H9 (cell line): ENCODE measurements at regions not wholly inside any gene's neighbourhood (a gene's known extent, or its start where the extent isn't known, plus 50 kb on each side); places are given as distances from the start of the nearest gene placed in this dataset.

ENCODE experiments used
- DNase-seq: peaks from one replicate; pipeline ENCODE4 v3.0.0-alpha.2; 2017
- H2AFZ ChIP-seq: one replicate; pipeline ENCODE4 v1.6.1; 2013; ENCODE audit warnings: mild to moderate bottlenecking, low read length, control low read depth, moderate library complexity
- H2AK5ac ChIP-seq: 2 replicates; pipeline ENCODE4 v1.6.1; 2013; ENCODE audit warnings: low read length, control low read depth, mixed read lengths; ENCODE audit not compliant: insufficient read length
- H2BK120ac ChIP-seq: one replicate; pipeline ENCODE4 v1.6.1; 2013; ENCODE audit warnings: low read depth, mild to moderate bottlenecking, low read length, control low read depth, inconsistent platforms; ENCODE audit not compliant: poor library complexity, severe bottlenecking
- H2BK12ac ChIP-seq: 2 replicates; pipeline ENCODE4 v1.6.1; 2013; ENCODE audit warnings: low read length, control low read depth, mixed read lengths, low read depth; ENCODE audit not compliant: insufficient read length
- H2BK15ac ChIP-seq: 2 replicates; pipeline ENCODE4 v1.6.1; 2013; ENCODE audit warnings: low read depth, low read length, control low read depth
- H2BK20ac ChIP-seq: one replicate; pipeline ENCODE4 v1.6.1; 2013; ENCODE audit warnings: low read depth, mild to moderate bottlenecking, low read length, control low read depth, inconsistent platforms; ENCODE audit not compliant: poor library complexity, severe bottlenecking
- H2BK5ac ChIP-seq: 2 replicates; pipeline ENCODE4 v1.6.1; 2013; ENCODE audit warnings: low read length, control low read depth, mixed read lengths; ENCODE audit not compliant: insufficient read length
- H3K14ac ChIP-seq: 2 replicates; pipeline ENCODE4 v1.6.1; 2013; ENCODE audit warnings: low read length, control low read depth; ENCODE audit not compliant: insufficient read depth
- H3K18ac ChIP-seq: 2 replicates; pipeline ENCODE4 v1.6.1; 2013; ENCODE audit warnings: low read depth, mild to moderate bottlenecking, mixed read lengths, low read length, control low read depth; ENCODE audit not compliant: insufficient read length
- H3K23ac ChIP-seq: 2 replicates; pipeline ENCODE4 v1.6.1; 2013; ENCODE audit warnings: low read length, control low read depth, mixed read lengths, low read depth; ENCODE audit not compliant: insufficient read length
- H3K23me2 ChIP-seq: 2 replicates; pipeline ENCODE4 v1.6.1; 2013; ENCODE audit warnings: low read depth, mild to moderate bottlenecking, mixed read lengths, low read length, control low read depth; ENCODE audit not compliant: insufficient read length, poor library complexity, severe bottlenecking
- H3K27ac ChIP-seq: 2 replicates; pipeline ENCODE4 v1.5.1; 2013; ENCODE audit warnings: low read length, control low read depth, mixed read lengths, low read depth; ENCODE audit not compliant: insufficient read length
- H3K27me3 ChIP-seq: 2 replicates; pipeline ENCODE4 v1.6.1; 2013; ENCODE audit warnings: low read length, control low read depth, inconsistent platforms; ENCODE audit not compliant: insufficient read depth
- H3K4ac ChIP-seq: 2 replicates; pipeline ENCODE4 v1.6.1; 2013; ENCODE audit warnings: low read depth, mild to moderate bottlenecking, control low read depth, inconsistent platforms, low read length, moderate library complexity
- H3K4me1 ChIP-seq: 2 replicates; pipeline ENCODE4 v1.6.1; 2013; ENCODE audit warnings: low read length, control low read depth, inconsistent platforms; ENCODE audit not compliant: insufficient read depth
- H3K4me2 ChIP-seq: 2 replicates; pipeline ENCODE4 v1.6.1; 2013; ENCODE audit warnings: low read length, control low read depth, mixed read lengths; ENCODE audit not compliant: insufficient read length, insufficient read depth
- H3K56ac ChIP-seq: 2 replicates; pipeline ENCODE4 v1.6.1; 2013; ENCODE audit warnings: low read depth, mild to moderate bottlenecking, mixed read lengths, low read length, control low read depth; ENCODE audit not compliant: insufficient read length
- H3K79me1 ChIP-seq: 2 replicates; pipeline ENCODE4 v1.6.1; 2013; ENCODE audit warnings: low read depth, mild to moderate bottlenecking, moderate library complexity, low read length, control low read depth, inconsistent platforms; ENCODE audit not compliant: insufficient read depth, poor library complexity, severe bottlenecking
- H3K79me2 ChIP-seq: 2 replicates; pipeline ENCODE4 v1.6.1; 2013; ENCODE audit warnings: low read length, control low read depth, inconsistent platforms; ENCODE audit not compliant: insufficient read depth
- H3K9ac ChIP-seq: 2 replicates; pipeline ENCODE4 v1.6.1; 2013; ENCODE audit warnings: low read length, control low read depth, mixed read lengths; ENCODE audit not compliant: insufficient read length; ENCODE audit errors: extremely low read depth
- H3K9me3 ChIP-seq: one replicate; pipeline ENCODE4 v1.6.1; 2013; ENCODE audit warnings: low read depth, low read length, inconsistent platforms; ENCODE audit not compliant: control insufficient read depth
- H3T11ph ChIP-seq: one replicate; pipeline ENCODE4 v1.6.1; 2013; ENCODE audit warnings: mild to moderate bottlenecking, low read length, control low read depth, inconsistent platforms
- H4K20me1 ChIP-seq: one replicate; pipeline ENCODE4 v1.6.1; 2013; ENCODE audit not compliant: control insufficient read depth, insufficient read length, insufficient read depth
- H4K5ac ChIP-seq: 2 replicates; pipeline ENCODE4 v1.6.1; 2013; ENCODE audit warnings: low read depth, mild to moderate bottlenecking, mixed read lengths, low read length, control low read depth; ENCODE audit not compliant: insufficient read length
- H4K8ac ChIP-seq: replicated peaks from 2 replicates; pipeline ENCODE4 v1.6.1; 2013; ENCODE audit warnings: low read length, control low read depth, mixed read lengths, low read depth; ENCODE audit not compliant: insufficient read length
- H4K91ac ChIP-seq: 2 replicates; pipeline ENCODE4 v1.6.1; 2013; ENCODE audit warnings: low read depth, mild to moderate bottlenecking, moderate library complexity, mixed read lengths, low read length, control low read depth; ENCODE audit not compliant: insufficient read length
- H3K27ac Mint-ChIP-seq, 3 experiments: 2 replicates in 2 of 3; 3 replicates in 1 of 3; pipeline ENCODE4 v1.8.0; 2020 to 2021; ENCODE audit warnings: mixed read lengths in 3 of 3, mild to moderate bottlenecking in 1 of 3, moderate library complexity in 1 of 3
- H3K27me3 Mint-ChIP-seq: 2 replicates; pipeline ENCODE4 v1.8.0; 2021; ENCODE audit warnings: low read depth, mild to moderate bottlenecking, moderate library complexity, mixed read lengths
- H3K36me3 Mint-ChIP-seq, 3 experiments: 2 replicates in 2 of 3; 3 replicates in 1 of 3; pipeline ENCODE4 v1.8.0; 2020 to 2021; ENCODE audit warnings: low read depth in 3 of 3, mixed read lengths in 3 of 3; ENCODE audit not compliant: insufficient read depth in 1 of 3
- H3K4me1 Mint-ChIP-seq, 2 experiments: 2 replicates each; pipeline ENCODE4 v1.8.0; 2020; ENCODE audit warnings: mixed read lengths in 2 of 2
- H3K4me3 Mint-ChIP-seq, 2 experiments: 2 replicates in 1 of 2; 3 replicates in 1 of 2; pipeline ENCODE4 v1.8.0; 2020 to 2021; ENCODE audit warnings: mild to moderate bottlenecking in 2 of 2, mixed read lengths in 2 of 2, moderate library complexity in 1 of 2
- H3K9me3 Mint-ChIP-seq, 2 experiments: 2 replicates in 1 of 2; 3 replicates in 1 of 2; pipeline ENCODE4 v1.8.0; 2020; ENCODE audit warnings: mild to moderate bottlenecking in 2 of 2, mixed read lengths in 2 of 2, moderate library complexity in 1 of 2
- CTCF ChIP-seq: fragments of 200-600 bp; sonication (generic); conservative IDR thresholded peaks from 3 replicates; pipeline ENCODE4 v1.8.0; 2021; ENCODE audit warnings: antibody characterized with exemption, mild to moderate bottlenecking

DNA sequence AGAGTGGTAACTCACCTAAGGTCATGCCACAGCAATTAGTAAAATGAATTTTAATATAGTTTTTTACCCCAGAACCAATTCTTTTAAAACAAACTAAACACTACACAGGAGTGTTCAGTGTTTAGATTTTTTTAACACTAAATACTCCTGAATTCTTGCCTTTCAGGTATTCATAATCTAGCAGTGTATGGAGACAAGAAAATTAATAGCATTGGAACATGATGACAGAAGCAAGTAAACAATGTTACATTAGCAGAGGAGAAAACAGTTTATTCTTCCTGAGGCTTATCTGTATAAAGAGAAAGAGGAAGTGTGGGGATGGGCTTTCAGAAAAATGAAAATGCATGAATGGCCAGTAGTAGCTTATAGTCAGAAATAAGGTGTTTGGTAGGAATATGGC is 222.1 kb upstream of the FAT3 start:
- no peak overlapping the region for H4K8ac ChIP-seq
- no peak overlapping the region for H2AK5ac ChIP-seq
- H3T11ph ChIP-seq, result no peak overlapping the region
- Mint-ChIP-seq H3K4me3 (no peak overlapping the region), H3K36me3 (no peaks in the 10 kb centered on the region), H3K4me1 (no peaks in the 10 kb centered on the region), H3K27ac (no peak overlapping the region), H3K27me3 (no peaks in the 10 kb centered on the region), H3K9me3 (no peaks in the 10 kb centered on the region)
- H3K27ac ChIP-seq, result no peak overlapping the region
- no peak overlapping the region for H4K5ac ChIP-seq
- no peaks in the 10 kb centered on the region for H3K79me2 ChIP-seq
- no peak for DNase-seq
- no peak overlapping the region for H2BK20ac ChIP-seq
- no peaks in the 10 kb centered on the region for H3K23me2 ChIP-seq
- H3K4me2 ChIP-seq, result no peak overlapping the region
- no peak overlapping the region for H2BK15ac ChIP-seq
- H3K56ac ChIP-seq, result no peak overlapping the region
- H3K9ac ChIP-seq, result no peak overlapping the region
- TF ChIP-seq CTCF, result no peak
- no peak overlapping the region for H2AFZ ChIP-seq
- no peak overlapping the region for H3K18ac ChIP-seq
- no peak overlapping the region for H3K14ac ChIP-seq
- no peak overlapping the region for H3K4ac ChIP-seq
- no peaks in the 10 kb centered on the region for H3K4me1 ChIP-seq
- no peak overlapping the region for H2BK5ac ChIP-seq
- H4K20me1 ChIP-seq, result no peaks in the 10 kb centered on the region
- no peak overlapping the region for H2BK12ac ChIP-seq
- no peaks in the 10 kb centered on the region for H3K79me1 ChIP-seq
- H3K9me3 ChIP-seq, result no peaks in the 10 kb centered on the region
- no peak overlapping the region for H2BK120ac ChIP-seq
- no peak overlapping the region for H4K91ac ChIP-seq
- no peaks in the 10 kb centered on the region for H3K27me3 ChIP-seq
- no peak overlapping the region for H3K23ac ChIP-seq
